ENCODE measurements at regions not wholly inside any gene's neighbourhood (a gene's known extent, or its start where the extent isn't known, plus 50 kb on each side); places are given as distances from the start of the nearest gene placed in this dataset.

DNA sequence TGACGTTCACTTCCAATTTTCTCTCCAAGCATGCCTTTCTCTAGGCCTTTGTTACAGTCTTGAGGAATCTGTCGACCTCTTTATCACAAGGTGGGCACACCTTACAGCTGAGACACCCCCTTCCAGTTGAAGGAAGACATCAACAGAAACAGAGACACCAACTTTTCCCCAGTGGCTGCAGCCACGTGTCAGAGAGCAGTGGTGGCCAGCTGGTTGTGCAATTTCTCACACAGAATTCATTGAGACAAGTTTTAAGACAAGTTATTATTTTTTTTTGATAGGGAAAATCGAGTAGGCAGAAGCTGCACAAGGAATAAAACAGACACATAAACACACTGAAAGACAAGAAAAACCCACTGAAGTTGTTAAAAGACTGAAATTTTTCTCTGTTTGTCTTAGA is 436.7 kb upstream of the MDFIC2 start:
- Mint-ChIP-seq H3K27me3 (ENCODE audit: low read depth) (peaks cover 7% of the 10 kb centered on the region), H3K4me3 (no peak overlapping the region), H3K9me3 (no peaks in the 10 kb centered on the region), H3K4me1 (ENCODE audit: low read depth) (no peaks in the 10 kb centered on the region), H3K36me3 (ENCODE audit: low read depth) (no peaks in the 10 kb centered on the region), H3K27ac (no peak overlapping the region)

DNA sequence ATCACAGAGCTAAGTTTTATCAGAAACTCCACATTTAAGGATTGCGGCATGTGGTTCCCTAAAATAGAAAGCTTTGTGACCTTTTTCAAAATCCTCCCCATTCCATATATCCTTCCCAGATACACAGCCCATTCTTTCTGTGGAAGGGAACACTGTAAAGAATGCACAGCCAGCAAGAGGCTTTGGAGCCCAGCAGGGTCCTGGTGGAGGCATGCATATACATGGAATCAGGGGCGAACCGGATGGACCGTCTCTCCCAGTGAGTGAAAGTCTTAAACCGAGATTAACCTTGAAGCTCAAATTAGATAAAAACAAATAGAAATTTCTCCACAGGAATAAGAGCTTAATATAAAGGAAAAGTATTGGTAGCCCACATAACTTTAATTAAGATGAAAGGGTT is 436.2 kb upstream of the MDFIC2 start:
- no peak overlapping the region for H3K4me3 Mint-ChIP-seq
- H3K27ac Mint-ChIP-seq, result no peak overlapping the region
- H3K36me3 Mint-ChIP-seq (ENCODE audit: low read depth), result no peaks in the 10 kb centered on the region
- H3K9me3 Mint-ChIP-seq, result no peaks in the 10 kb centered on the region
- peaks cover 7% of the 10 kb centered on the region for H3K27me3 Mint-ChIP-seq (ENCODE audit: low read depth)
- H3K4me1 Mint-ChIP-seq (ENCODE audit: low read depth), result no peaks in the 10 kb centered on the region

DNA sequence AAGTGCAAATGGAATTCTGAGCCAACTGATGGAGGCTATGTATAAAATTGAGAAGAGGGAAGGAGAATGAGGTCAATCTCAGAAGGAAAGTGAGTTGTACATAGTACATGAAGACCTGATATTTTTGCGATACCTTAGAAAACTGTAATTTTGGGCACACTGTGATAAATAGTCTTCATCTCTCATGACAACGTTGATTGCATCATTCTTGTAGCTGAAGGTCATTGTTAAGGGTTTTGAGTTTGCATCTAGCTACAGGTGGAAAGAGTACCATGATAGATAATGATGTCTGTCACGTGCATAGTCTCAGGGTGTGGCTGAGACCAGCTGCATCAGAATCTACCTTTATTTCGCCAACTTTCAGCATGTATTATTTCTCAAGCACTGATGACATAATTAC is 435.4 kb upstream of the MDFIC2 start:
- no peaks in the 10 kb centered on the region for H3K4me1 Mint-ChIP-seq (ENCODE audit: low read depth)
- peaks cover 7% of the 10 kb centered on the region for H3K27me3 Mint-ChIP-seq (ENCODE audit: low read depth)
- H3K4me3 Mint-ChIP-seq, result no peak overlapping the region
- no peaks in the 10 kb centered on the region for H3K36me3 Mint-ChIP-seq (ENCODE audit: low read depth)
- H3K9me3 Mint-ChIP-seq, result no peaks in the 10 kb centered on the region
- H3K27ac Mint-ChIP-seq, result no peak overlapping the region

DNA sequence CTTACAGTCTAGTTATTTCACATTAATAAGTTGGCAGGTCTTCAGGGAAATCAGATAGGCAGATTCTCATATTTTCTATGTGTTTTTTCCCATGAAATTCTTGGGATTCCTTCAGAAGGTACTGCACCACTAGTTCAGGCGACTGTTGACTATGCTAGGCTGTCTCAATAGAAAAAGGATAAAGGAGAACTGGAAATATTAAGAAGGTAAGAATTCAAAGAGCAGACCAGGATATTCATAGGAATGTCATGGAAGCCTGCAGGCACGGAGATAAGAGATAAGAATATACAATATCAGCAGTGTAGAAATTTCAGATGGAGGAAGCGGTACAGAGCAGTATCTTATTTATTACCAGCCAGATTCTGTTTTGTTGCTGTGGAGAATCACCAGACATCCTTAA is 432.1 kb upstream of the MDFIC2 start:
- peaks cover 12% of the 10 kb centered on the region for H3K27me3 Mint-ChIP-seq (ENCODE audit: low read depth)
- H3K4me3 Mint-ChIP-seq, result no peak overlapping the region
- no peaks in the 10 kb centered on the region for H3K9me3 Mint-ChIP-seq
- no peaks in the 10 kb centered on the region for H3K36me3 Mint-ChIP-seq (ENCODE audit: low read depth)
- H3K27ac Mint-ChIP-seq, result no peak overlapping the region
- H3K4me1 Mint-ChIP-seq (ENCODE audit: low read depth), result no peaks in the 10 kb centered on the region

DNA sequence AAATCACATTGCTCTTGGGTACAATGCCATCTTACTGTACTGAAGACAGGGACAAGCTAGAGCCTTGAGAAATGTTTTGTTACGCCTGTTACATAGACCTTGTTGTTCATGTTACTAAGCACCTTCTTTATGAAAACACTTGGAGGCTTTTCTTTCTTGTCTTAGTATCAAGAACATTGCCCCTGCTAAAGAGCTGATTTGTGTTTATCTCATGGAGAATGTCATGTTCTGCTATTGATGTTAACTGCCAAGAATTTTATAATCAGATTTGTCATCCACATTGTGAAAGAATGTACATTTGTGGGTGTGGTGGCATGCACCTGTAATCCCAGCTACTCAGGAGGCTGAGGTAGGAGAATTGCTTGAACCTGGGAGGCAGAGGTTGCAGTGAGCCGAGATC is 431.3 kb upstream of the MDFIC2 start:
- Mint-ChIP-seq H3K36me3 (ENCODE audit: low read depth) (no peaks in the 10 kb centered on the region), H3K4me3 (no peak overlapping the region), H3K4me1 (ENCODE audit: low read depth) (no peaks in the 10 kb centered on the region), H3K9me3 (no peaks in the 10 kb centered on the region), H3K27me3 (ENCODE audit: low read depth) (peaks cover 9% of the 10 kb centered on the region), H3K27ac (no peak overlapping the region)

DNA sequence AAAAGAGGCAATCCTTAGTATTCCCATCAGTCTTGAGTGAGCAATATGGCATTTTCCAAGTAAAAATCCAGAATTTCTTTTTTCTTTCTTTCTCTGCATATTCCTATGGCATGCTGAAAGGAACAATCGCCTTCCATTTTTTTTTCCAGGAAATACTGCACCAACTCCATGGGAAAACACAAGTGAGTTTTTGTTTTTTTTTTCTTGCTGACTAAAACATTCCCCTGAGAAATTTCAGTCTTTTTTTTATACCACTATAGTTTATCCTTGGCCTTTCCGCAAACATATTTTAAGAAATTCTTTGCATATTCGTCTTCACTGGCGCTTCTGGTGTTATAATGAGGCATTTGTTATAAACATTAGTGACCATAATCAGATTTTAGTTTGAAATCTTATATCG is 429.6 kb upstream of the MDFIC2 start:
- Mint-ChIP-seq H3K9me3 (no peaks in the 10 kb centered on the region), H3K27ac (no peak overlapping the region), H3K36me3 (ENCODE audit: low read depth) (no peaks in the 10 kb centered on the region)

DNA sequence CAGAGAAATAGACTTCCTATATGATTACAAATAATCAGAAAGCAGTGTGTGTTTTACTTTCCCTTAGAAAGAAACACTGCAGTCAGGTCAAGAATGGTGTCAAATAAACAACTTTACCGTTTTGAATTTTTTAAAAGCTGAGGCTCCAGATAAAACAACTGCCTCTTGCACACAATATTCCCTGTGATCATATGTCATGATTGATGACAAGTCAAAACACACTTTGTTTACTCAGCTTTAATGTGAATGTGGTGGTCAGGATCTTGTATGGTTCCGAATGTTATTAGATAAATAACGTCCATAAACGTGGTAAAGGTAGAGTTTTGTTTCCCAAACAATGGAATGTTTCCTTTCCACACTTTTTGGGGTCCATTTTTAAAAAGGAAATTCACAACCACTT is 428.4 kb upstream of the MDFIC2 start:
- Mint-ChIP-seq H3K4me3 (no peak overlapping the region), H3K4me1 (ENCODE audit: low read depth) (no peaks in the 10 kb centered on the region), H3K27ac (no peak overlapping the region)

More for the DNA sequence above, 429.6 kb upstream of the MDFIC2 start:
- no peak overlapping the region for H3K4me3 Mint-ChIP-seq
- no peaks in the 10 kb centered on the region for H3K4me1 Mint-ChIP-seq (ENCODE audit: low read depth)
- H3K27me3 Mint-ChIP-seq (ENCODE audit: low read depth), result peaks cover 9% of the 10 kb centered on the region

DNA sequence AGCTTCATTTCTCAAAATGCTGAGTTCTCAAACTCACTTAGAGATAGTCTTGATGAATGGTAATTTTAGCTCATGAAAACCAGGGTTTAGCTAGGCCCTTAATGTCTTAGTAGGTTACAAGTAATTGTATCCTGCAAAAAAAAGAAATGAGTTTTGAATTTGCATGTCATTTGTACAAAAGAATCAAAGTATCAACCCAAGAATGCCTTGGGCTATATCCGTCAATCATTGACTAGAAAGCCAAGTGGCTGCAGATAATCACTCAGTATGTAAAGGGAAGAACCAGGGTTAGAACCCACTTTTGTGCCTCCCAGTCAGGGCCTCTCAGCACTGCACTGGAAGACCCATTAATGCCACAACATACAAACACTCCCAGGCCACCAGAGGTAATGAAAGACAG is 427.6 kb upstream of the MDFIC2 start:
- H3K27ac Mint-ChIP-seq, result no peak overlapping the region
- no peak overlapping the region for H3K4me3 Mint-ChIP-seq
- no peaks in the 10 kb centered on the region for H3K36me3 Mint-ChIP-seq (ENCODE audit: low read depth)
- no peaks in the 10 kb centered on the region for H3K9me3 Mint-ChIP-seq
- no peaks in the 10 kb centered on the region for H3K4me1 Mint-ChIP-seq (ENCODE audit: low read depth)
- H3K27me3 Mint-ChIP-seq (ENCODE audit: low read depth), result peaks cover 9% of the 10 kb centered on the region

More for the DNA sequence above, 428.4 kb upstream of the MDFIC2 start:
- Mint-ChIP-seq H3K9me3 (no peaks in the 10 kb centered on the region), H3K36me3 (ENCODE audit: low read depth) (no peaks in the 10 kb centered on the region), H3K27me3 (ENCODE audit: low read depth) (peaks cover 9% of the 10 kb centered on the region)

DNA sequence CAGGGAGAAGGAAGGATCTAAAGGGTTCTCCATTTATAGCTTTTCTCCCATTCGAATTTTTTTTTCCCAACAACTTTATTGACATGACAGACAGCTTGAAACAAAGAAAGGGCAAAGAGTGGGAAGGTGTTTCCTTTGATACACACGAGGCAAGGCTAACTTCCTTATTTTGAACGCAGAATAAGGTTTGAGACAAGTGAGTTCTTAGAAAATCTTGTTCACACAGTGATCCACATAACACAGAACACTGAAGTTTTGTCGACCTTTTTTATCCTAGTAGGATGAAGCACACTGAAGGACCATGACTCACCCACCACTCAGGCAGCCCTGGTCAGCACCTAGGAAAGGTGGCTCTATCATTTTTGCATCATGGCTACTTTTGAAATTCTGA is 425.8 kb upstream of the MDFIC2 start:
- Mint-ChIP-seq H3K4me3 (no peak overlapping the region), H3K27ac (no peak overlapping the region), H3K9me3 (no peaks in the 10 kb centered on the region), H3K27me3 (ENCODE audit: low read depth) (peaks cover 6% of the 10 kb centered on the region), H3K4me1 (ENCODE audit: low read depth) (no peaks in the 10 kb centered on the region), H3K36me3 (ENCODE audit: low read depth) (no peaks in the 10 kb centered on the region)

DNA sequence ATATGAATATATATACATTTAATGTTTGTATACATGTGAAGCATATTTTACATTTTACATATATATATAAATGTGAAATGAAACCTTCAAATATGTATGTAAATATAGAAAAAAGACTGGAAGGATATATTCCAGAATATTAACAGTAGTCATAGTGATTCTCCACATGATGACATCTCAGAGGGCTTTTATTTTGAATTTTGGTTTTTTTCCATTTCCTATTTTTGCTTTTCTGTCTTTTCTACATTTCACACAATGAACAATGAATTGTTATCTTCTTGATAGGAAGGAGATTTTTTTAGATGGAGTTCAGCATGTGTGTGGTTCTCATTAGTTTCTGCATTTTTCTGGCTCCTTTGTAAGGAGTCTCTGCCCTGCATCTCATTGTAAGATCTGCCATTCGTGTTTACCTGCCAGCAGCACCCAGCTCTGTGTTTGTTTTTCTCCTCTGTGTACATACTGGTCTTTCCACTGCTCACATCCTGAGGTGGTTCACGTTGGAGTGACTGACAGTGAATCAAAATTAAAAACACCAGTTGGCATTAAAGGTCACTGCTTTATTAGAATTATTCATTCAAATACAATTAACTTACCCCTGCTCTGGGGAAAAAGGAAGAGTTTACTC is 425.3 kb upstream of the MDFIC2 start:
- H3K4me1 Mint-ChIP-seq (ENCODE audit: low read depth), result no peaks in the 10 kb centered on the region
- peaks cover 6% of the 10 kb centered on the region for H3K27me3 Mint-ChIP-seq (ENCODE audit: low read depth)
- H3K36me3 Mint-ChIP-seq (ENCODE audit: low read depth), result no peaks in the 10 kb centered on the region
- H3K4me3 Mint-ChIP-seq, result no peak overlapping the region
- no peaks in the 10 kb centered on the region for H3K9me3 Mint-ChIP-seq
- no peak overlapping the region for H3K27ac Mint-ChIP-seq

DNA sequence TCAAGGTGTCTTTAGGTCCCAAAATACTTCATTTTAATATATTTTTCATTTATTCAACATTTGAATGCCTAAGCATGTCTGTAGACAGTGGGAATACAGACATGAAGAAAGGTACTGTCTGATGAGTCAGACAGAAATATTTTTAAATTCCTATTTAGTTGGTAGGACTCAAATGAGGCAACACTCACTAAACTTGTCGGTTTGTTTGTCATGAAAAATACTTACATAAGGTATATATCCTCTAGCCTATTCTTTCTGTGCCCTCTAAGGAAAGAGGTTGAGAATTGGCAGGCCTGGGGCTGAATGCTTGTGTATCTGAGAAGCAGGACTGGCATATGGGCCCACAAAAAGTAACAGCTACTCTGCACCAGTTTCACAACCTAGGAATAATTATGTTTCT is 423.6 kb upstream of the MDFIC2 start:
- Mint-ChIP-seq H3K4me3 (no peak overlapping the region), H3K36me3 (ENCODE audit: low read depth) (no peaks in the 10 kb centered on the region), H3K9me3 (no peaks in the 10 kb centered on the region), H3K27me3 (ENCODE audit: low read depth) (peaks cover 4% of the 10 kb centered on the region), H3K27ac (no peak overlapping the region), H3K4me1 (ENCODE audit: low read depth) (no peaks in the 10 kb centered on the region)

DNA sequence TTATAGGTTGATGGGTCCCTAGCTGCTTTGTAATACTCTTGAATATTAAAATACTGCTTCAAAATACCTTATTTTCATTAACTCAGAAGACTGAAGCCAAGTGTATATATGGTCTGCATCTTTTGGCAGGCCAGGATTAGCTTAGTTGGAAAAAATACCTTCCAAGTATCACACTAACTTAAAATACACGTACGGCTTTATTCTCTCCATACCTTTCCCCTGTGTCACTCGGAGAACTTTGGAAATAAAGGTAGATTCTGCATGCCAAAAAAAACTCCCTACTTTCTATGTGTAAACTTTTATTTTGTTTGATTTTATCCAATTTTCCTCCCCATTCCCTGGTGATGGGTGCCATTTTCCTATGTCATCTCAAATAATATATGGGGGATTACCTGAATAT is 422.3 kb upstream of the MDFIC2 start:
- no peaks in the 10 kb centered on the region for H3K4me1 Mint-ChIP-seq (ENCODE audit: low read depth)
- no peak overlapping the region for H3K4me3 Mint-ChIP-seq
- H3K27me3 Mint-ChIP-seq (ENCODE audit: low read depth), result peaks cover 4% of the 10 kb centered on the region
- H3K9me3 Mint-ChIP-seq, result no peaks in the 10 kb centered on the region
- no peak overlapping the region for H3K27ac Mint-ChIP-seq
- no peaks in the 10 kb centered on the region for H3K36me3 Mint-ChIP-seq (ENCODE audit: low read depth)

DNA sequence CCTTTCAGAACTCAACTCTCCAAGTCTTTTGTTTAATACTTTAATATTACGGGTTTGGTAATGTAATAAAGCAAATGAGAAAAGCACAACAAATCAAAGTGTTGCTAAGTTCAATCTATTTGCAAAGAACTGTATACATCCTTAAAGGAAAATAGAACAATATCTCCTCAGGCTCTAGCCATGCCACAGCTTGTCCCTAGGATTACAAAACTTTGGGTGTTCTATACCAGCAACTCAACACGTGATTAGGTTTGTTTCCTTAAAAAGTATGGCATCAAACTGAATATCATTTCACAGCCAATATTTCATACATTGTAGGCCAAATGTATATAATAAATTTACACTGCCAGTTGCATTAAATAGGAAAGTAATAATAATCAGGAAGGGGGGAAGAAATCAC is 418.6 kb upstream of the MDFIC2 start:
- Mint-ChIP-seq H3K27ac (no peak overlapping the region), H3K4me3 (no peak overlapping the region), H3K4me1 (ENCODE audit: low read depth) (no peaks in the 10 kb centered on the region), H3K27me3 (ENCODE audit: low read depth) (peaks cover 8% of the 10 kb centered on the region), H3K36me3 (ENCODE audit: low read depth) (no peaks in the 10 kb centered on the region), H3K9me3 (no peaks in the 10 kb centered on the region)

DNA sequence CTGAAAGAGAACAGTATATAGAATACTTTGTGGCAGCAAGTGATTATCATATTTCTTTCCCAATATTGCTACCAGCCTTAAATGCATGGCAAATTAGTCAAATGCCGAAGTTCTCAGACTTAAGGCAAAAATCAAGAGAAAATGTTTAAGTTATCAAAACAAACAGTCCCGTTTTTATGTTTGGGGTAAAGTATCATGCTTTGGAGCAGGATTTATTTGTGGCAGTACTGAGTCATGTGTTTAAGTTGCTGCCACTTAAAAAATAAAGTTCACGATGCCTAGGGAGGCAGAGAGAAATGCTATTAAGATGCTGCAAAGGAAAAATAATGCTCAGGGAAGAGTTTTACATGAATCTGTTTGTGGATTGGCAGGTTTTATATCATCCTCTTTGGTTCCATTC is 417.4 kb upstream of the MDFIC2 start:
- no peaks in the 10 kb centered on the region for H3K9me3 Mint-ChIP-seq
- no peaks in the 10 kb centered on the region for H3K4me1 Mint-ChIP-seq (ENCODE audit: low read depth)
- no peak overlapping the region for H3K27ac Mint-ChIP-seq
- no peaks in the 10 kb centered on the region for H3K36me3 Mint-ChIP-seq (ENCODE audit: low read depth)
- H3K4me3 Mint-ChIP-seq, result no peak overlapping the region
- H3K27me3 Mint-ChIP-seq (ENCODE audit: low read depth), result peaks cover 9% of the 10 kb centered on the region

DNA sequence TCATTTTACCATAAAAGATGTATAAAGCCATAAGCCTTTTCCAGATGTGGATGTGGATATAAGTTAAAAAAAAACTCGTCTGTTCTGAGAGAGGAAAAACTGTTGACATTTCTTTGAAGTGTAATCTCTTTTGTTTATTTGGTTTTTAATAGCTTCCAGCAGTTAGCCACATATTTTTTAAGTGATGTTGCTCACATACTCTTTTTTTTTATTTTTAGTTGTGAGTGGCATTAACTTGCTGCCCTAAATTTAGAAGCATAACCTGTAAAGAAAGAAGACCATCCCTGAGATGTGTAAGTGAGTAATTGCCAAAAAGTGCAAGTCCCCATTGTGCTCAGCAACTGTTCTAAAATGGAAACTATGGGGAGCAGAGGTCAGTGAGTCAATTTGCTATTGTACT is 415.9 kb upstream of the MDFIC2 start:
- Mint-ChIP-seq H3K27me3 (ENCODE audit: low read depth) (peaks cover 13% of the 10 kb centered on the region), H3K9me3 (no peaks in the 10 kb centered on the region), H3K4me3 (no peak overlapping the region), H3K4me1 (ENCODE audit: low read depth) (no peaks in the 10 kb centered on the region), H3K36me3 (ENCODE audit: low read depth) (no peaks in the 10 kb centered on the region), H3K27ac (no peak overlapping the region)

DNA sequence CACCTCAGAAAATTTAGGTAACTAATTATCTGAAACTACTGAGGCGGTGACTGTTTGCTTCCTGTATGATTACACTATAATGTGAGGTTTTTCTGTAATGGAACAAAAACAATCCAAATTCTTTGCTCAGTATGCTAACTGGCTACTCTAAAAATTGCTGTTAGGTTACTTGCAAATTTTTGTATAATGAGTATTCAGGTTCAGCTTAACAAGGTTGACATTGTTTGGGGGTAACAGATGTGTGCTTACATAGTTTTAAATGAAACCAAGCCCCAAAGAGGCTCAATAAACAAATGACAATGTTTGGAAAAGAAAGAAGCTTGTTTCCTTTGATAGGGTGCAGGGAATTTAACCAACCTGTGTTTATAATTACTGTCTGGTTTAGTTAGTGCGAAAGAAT is 414.5 kb upstream of the MDFIC2 start:
- Mint-ChIP-seq H3K4me1 (ENCODE audit: low read depth) (no peaks in the 10 kb centered on the region), H3K4me3 (no peak overlapping the region), H3K36me3 (ENCODE audit: low read depth) (no peaks in the 10 kb centered on the region), H3K9me3 (no peaks in the 10 kb centered on the region), H3K27ac (no peak overlapping the region), H3K27me3 (ENCODE audit: low read depth) (peaks cover 9% of the 10 kb centered on the region)
